ENCODE measurements at regions not wholly inside any gene's neighbourhood (a gene's known extent, or its start where the extent isn't known, plus 50 kb on each side); places are given as distances from the start of the nearest gene placed in this dataset.
"Not testable (repeated sequence)": the region's sequence is repeated elsewhere in the genome, so short reads cannot be mapped to it uniquely, and the experiment has no call there.

- DNase-seq (ENCODE audit: low read depth in 3 of 3, low spot score in 1 of 3), result no peak
These were observed 115.1 kb downstream of the OTOR start for GRCh38 chr20:16863303-16863702.

GRCh38 chr20:16864069-16864468 lies 115.9 kb downstream of the OTOR start:
- no peak for DNase-seq (ENCODE audit: low read depth in 3 of 3, low spot score in 1 of 3)

- no peak for DNase-seq (ENCODE audit: low read depth in 3 of 3, low spot score in 1 of 3)
These were observed 116.8 kb downstream of the OTOR start for GRCh38 chr20:16864963-16865362.

GRCh38 chr20:16865406-16865805 lies 117.2 kb downstream of the OTOR start:
- no peak for DNase-seq (ENCODE audit: low read depth in 3 of 3, low spot score in 1 of 3)

DNA sequence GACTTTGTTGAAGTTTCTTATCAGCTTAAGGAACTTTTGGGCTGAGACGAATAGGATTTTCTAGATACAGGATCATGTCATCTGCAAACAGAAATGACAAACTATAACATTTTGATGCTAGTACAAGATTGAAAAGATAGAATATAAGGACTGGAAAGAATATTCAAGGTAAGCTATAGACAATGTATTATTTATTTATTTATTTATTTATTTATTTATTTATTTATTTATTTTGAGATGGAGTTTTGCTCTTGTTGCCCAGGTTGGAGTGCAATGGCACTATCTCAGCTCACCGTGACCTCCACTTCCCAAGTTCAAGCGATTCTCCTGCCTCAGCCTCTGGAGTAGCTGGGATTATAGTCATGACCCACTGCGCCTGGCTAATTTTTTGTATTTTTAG lies 125.0 kb downstream of the OTOR start:
- not testable (repeated sequence) for DNase-seq (ENCODE audit: low read depth in 3 of 3, low spot score in 1 of 3)

DNA sequence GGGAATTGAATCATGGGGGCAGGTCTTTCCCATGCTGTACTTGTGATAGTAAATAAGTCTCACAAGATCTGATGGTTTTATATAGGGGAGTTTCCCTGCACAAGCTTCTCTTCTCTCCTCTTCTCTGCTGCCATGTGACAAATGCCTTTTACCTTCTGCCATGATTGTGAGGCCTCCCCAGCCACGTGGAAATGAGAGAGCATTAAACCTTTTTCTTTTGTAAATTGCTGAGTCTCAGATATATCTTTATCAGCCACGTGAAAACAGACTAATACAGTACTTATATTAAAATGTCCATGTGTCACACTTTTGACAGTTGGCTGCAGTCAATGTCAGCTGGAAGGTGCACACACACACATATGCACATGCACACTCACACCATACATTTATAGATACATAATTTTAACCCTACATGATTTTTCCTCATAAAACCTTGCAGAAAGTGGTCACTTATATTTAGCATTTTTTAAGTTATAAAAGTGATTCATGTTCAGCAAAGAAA lies 128.9 kb downstream of the OTOR start:
- DNase-seq (ENCODE audit: low read depth in 3 of 3, low spot score in 1 of 3), result no peak

DNA sequence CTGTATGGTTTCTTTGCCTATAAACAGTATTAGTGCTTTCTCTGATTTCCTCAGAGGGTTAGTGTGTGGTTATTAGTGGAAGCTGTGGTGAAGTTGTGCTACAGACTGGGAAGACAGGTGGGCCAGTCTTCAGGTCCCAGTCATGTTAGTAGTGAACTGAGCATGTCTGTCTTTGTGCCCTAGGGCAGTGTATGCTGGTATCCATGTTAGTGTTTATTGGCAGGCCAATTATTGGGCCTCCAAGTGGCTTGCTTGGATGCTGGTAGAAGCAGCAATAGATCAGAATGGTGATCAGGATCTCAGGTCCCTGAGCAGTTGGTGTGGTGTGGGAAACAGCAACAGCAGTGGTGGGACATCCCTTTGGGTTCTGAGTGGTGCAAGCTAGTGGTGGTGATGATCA lies 137.6 kb downstream of the OTOR start:
- no peak for DNase-seq (ENCODE audit: low read depth in 3 of 3, low spot score in 1 of 3)

DNA sequence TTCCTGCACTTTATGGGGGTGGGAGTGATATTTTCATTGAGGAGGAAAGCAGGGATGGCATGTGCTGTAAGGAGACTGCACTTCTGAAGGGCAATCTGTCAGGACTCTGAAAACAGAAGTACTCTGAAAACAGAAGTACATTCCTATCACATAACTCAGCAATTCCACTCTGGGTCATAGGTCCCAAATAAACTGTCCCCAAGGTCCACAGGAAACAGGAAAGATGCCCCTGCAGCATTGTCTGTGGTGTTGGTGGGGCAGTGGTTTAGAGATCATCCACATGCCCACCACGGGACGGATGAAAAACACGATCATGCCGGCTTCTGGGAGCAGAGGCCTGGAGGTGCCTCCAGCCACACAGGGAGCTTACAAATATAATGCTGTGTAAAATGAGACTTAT lies 150.3 kb downstream of the OTOR start:
- DNase-seq (ENCODE audit: low read depth in 3 of 3, low spot score in 1 of 3), result no peak

GRCh38 chr20:16902662-16903061 lies 154.5 kb downstream of the OTOR start:
- no peak for DNase-seq (ENCODE audit: low read depth in 3 of 3, low spot score in 1 of 3)

DNA sequence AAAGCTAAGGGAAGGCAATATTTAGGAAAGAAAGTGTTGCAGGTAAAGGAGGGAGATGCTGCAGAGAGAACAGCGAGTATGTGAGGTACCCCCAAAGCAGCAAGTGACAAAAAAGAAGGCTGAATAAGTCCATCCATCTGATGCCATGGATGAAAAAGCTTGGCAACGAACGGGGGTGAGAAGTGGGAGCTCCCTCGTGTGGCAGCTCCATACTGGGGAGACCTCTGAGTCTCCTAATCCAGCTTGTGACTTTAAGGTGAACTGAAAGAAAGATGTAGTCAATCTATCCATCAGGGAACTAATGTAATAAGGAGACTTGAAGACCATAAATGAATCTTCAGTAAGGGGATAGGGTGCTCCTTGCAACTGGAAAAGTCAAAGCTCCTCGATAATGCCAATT lies 156.6 kb downstream of the OTOR start:
- DNase-seq (ENCODE audit: low read depth in 3 of 3, low spot score in 1 of 3), result no peak

DNA sequence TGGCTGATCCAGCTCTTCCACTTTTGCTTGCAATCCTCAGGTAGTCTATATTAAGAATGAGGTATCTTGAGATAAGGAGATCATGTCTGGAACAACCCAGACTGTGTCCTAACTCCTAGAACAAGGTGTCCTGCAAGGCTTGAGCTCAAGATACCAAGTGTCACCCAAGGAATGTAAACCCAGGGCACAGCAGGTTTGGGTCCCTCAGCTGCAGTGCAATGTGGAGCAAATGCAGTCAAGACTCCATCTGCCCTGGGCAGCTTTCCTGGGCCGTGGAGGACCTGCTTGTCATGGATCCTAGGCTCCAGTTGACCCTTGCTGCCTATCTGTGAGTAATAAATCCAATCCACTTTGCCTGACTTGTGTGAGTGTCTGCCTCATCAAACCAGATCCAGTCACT lies 166.1 kb downstream of the OTOR start:
- DNase-seq (ENCODE audit: low read depth in 3 of 3, low spot score in 1 of 3), result no peak

DNA sequence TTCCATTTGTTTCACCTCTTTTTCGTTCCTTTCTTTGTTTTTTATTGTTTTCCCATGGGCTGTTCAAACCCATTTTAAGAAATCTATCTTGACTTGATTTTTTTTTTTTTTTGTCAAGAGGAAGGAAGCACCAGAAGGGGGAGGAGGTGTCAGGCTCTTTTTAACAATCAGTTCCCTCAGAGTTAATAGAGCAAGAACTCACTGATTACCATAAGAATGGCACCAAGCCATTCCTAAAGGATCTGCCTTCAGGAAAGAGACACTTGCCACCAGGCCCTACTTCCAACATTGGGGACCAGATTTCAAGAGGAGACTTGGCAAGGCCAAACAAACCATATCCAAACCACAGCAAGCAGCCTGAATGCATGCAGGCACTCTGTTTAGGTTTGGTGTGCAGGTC lies 168.0 kb downstream of the OTOR start:
- DNase-seq (ENCODE audit: low read depth in 3 of 3, low spot score in 1 of 3), result no peak

DNA sequence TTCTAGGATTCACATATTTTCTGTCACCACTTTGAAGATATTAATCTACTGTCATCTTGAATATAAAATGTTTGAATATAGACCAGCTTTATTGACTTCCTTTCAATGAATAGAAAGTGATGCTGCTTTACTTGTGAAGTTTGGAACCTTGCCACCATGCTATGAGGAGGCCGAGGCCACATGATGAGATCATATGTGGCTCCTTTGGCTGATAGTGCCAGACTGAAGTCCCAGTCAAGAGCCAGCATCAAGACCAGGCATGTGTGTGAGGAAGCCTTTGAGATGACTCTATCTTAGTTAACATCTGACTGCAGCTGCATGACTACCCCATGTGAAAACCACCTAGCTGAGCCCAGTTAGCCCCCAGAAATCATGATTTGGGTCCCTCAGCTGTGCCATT lies 169.5 kb downstream of the OTOR start:
- no peak for DNase-seq (ENCODE audit: low read depth in 3 of 3, low spot score in 1 of 3)

- DNase-seq (ENCODE audit: low read depth in 3 of 3, low spot score in 1 of 3), result no peak
These were observed 170.2 kb downstream of the OTOR start for GRCh38 chr20:16918366-16918765.

DNA sequence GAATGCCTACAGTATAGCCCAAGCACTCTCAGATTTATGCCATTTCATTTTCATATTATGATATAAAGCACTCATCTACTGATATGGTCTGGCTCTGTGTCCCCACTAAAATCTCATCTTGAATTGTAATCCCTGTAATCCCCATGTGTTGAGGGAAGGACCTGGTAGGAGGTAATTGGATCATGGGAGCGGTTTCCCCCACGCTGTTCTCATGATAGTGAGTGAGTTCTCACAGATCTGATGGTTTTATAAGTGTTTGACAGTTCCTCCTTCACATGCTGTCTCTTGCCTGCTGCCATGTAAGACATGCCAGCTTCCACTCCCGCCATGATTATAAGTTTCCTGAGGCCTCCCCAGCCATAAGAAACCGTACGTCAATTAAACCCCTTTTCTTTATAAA lies 171.7 kb downstream of the OTOR start:
- no peak for DNase-seq (ENCODE audit: low read depth in 3 of 3, low spot score in 1 of 3)

DNA sequence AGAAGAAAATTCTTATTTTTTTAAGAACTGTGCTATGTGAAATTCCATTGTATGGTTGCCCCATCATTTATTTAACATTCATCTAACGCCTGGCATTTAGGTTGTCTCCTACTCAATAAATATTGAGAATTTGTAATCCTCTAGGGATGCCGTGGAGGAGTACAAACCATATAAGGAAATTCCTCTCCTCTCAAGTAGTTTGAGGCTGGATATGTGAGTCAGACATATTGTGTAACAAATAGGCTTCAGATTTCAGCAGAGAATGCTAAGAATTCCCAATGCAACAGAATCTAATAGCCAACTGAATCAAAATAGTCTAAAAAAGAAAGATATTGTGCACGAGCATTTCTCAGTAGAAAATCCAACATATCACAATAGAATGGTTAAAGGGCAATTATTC lies 174.7 kb downstream of the OTOR start:
- DNase-seq (ENCODE audit: low read depth in 3 of 3, low spot score in 1 of 3), result no peak

GRCh38 chr20:16926626-16927430 lies 178.7 kb downstream of the OTOR start:
- no peak for DNase-seq (ENCODE audit: low read depth in 3 of 3, low spot score in 1 of 3)

DNA sequence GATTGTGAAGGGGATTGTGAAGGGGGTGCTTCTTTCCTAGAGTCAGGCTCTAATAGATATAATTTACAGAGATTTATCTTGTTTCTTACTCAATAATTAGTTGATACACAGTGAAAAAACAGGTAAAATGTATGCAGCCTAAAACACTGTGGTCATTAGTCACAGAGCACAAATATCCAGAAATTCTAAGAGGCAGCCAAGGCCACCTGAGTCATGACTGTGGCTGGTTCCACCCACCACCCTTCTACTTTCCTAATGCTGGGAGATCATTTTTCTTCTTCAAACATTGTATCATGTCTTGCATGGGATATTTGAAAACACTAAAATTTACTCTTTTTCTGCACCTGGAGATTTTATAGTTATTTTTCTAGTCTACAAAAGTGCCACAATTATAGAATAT lies 181.6 kb downstream of the OTOR start:
- DNase-seq (ENCODE audit: low read depth in 3 of 3, low spot score in 1 of 3), result no peak

GRCh38 chr20:16930656-16931055 lies 182.5 kb downstream of the OTOR start:
- no peak for DNase-seq (ENCODE audit: low read depth in 3 of 3, low spot score in 1 of 3)

DNA sequence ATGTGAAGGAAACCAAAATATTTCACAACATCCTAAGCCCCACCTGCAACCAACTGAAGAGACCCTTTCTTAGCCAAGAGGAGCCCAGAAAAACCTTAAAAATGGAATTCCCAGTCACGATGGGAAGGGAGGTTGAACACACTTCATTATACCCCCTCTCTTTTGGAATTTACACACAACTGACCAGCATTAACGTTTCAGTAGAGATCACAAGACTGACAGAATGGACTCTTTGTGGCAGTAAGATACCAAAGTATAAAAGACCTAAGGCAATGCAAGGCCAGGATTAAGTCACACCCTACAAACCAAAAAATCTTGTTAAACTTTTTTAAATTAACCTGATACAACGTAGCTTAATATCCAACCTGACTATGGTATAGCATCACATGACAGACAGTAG lies 190.9 kb downstream of the OTOR start:
- DNase-seq (ENCODE audit: low read depth in 3 of 3, low spot score in 1 of 3), result no peak

- no peak for DNase-seq (ENCODE audit: low read depth in 3 of 3, low spot score in 1 of 3)
These were observed 192.5 kb downstream of the OTOR start for GRCh38 chr20:16940701-16941100.

DNA sequence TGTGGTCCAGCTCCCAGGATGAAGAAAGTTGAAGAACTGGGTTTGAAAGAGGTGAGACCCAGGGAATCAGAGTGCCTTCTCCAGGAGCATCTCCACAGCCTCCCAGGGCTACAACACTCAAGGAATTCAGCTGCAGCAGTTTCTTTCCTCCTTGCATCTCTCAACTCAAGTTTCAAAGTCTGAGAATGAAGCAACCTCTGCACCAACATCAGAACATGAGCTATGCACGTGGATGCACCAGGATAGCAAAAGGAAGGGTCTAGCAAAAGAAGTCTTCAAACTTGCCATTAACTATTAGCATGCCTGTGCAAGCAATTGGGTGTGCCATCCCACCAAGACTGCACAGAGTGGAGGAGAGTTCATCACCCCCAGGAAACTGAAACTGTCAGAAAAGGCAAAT lies 193.9 kb downstream of the OTOR start:
- DNase-seq (ENCODE audit: low read depth in 3 of 3, low spot score in 1 of 3), result no peak

GRCh38 chr20:16942756-16943155 lies 194.6 kb downstream of the OTOR start:
- DNase-seq (ENCODE audit: low read depth in 3 of 3, low spot score in 1 of 3), result no peak
